ENCODE measurements at regions not wholly inside any gene's neighbourhood (a gene's known extent, or its start where the extent isn't known, plus 50 kb on each side); places are given as distances from the start of the nearest gene placed in this dataset.
"Not testable (repeated sequence)": the region's sequence is repeated elsewhere in the genome, so short reads cannot be mapped to it uniquely, and the experiment has no call there.

DNA sequence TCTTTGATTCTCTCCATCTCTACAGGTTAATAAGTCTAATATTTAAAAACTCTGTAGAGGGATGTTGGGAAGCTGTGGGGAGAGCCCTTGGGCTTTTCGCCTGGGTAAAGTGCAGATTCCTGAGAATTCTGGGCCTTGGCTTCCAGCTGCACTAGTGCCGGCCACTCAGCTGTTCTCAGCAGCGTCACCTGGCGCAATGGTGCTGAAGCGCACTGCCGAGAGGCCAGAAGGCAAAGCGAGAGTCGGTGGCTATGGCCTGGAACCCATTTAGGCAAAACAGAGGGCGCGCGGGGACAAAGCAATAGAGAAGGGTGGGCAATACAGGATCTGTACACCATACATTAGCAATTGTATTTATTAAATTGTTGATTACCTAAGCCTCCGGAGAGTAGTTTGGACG lies 168.7 kb downstream of the FAM72C start:
- H3K27ac ChIP-seq (ENCODE audit: control insufficient read depth, insufficient read depth, low read length); H3K27me3 ChIP-seq (ENCODE audit: control insufficient read depth, extremely low read depth, insufficient read depth, low read length); dilution Hi-C loops (cut with MboI; ENCODE audit: extremely low pct_ligation_motif_present, low sequenced_read_pairs); FAIRE-seq; DNase-seq (ENCODE audit: low read depth, low spot score); H4K20me1 ChIP-seq (ENCODE audit: control insufficient read depth, extremely low read depth, insufficient read depth, low read length); H3K4me3 ChIP-seq (ENCODE audit: control insufficient read depth in 2 of 3, extremely low read depth in 1 of 3, insufficient read depth in 2 of 3, low read depth in 1 of 3, low read length in 3 of 3); H3K4me2 ChIP-seq (ENCODE audit: control insufficient read depth, extremely low read depth, insufficient read depth, low read depth, low read length); H3K79me2 ChIP-seq (ENCODE audit: control insufficient read depth, insufficient read depth, low read length); H3K36me3 ChIP-seq (ENCODE audit: control insufficient read depth in 2 of 2, extremely low read depth in 1 of 2, insufficient read depth in 2 of 2, low read length in 2 of 2); H3K9me1 ChIP-seq (ENCODE audit: control insufficient read depth, extremely low read depth, insufficient read depth, low read length); H3K9ac ChIP-seq (ENCODE audit: control insufficient read depth, extremely low read depth, insufficient read depth, low read length); H3K4me1 ChIP-seq (ENCODE audit: control insufficient read depth, extremely low read depth, insufficient read depth, low read length); H2AFZ ChIP-seq (ENCODE audit: control insufficient read depth, low read length); H3K9me3 ChIP-seq (ENCODE audit: control insufficient read depth, low read depth, low read length): not testable (repeated sequence)

DNA sequence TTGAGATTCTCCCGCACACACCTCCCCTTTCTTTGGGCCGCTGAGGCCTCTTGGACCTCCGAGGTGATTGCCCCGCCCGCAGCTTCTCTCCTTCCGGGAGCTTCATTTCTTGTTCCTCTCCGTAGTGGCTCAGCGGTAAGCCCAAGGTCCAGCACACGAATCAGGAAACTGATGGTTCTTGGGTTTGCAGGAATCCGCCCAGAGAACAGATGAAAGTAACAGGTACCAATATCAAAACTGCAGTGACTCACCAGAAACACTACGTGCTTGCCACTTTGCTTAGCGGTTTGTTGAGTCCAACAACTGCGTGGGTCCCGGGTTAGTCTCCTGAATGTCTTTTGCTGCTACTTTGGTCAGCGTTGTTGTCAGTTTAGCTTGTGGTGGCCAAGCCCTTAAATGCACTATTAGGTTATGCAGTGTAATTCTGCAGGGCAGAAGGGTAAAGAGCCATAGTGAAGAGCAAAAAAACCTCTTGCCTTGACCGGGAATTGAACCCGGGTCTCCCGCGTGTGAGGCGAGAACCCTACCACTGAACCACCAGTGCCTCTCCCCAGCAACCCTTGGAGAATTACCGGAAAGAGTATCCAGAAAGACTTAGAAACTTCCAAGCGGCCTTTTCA lies 172.1 kb downstream of the FAM72C start:
- FAIRE-seq; H3K9me3 ChIP-seq (ENCODE audit: control insufficient read depth, low read depth, low read length); H3K4me2 ChIP-seq (ENCODE audit: control insufficient read depth, extremely low read depth, insufficient read depth, low read depth, low read length); H3K27ac ChIP-seq (ENCODE audit: control insufficient read depth, insufficient read depth, low read length); H2AFZ ChIP-seq (ENCODE audit: control insufficient read depth, low read length); H3K9me1 ChIP-seq (ENCODE audit: control insufficient read depth, extremely low read depth, insufficient read depth, low read length); DNase-seq (ENCODE audit: low read depth, low spot score); dilution Hi-C loops (cut with MboI; ENCODE audit: extremely low pct_ligation_motif_present, low sequenced_read_pairs); H3K4me3 ChIP-seq (ENCODE audit: control insufficient read depth in 2 of 3, extremely low read depth in 1 of 3, insufficient read depth in 2 of 3, low read depth in 1 of 3, low read length in 3 of 3); H3K9ac ChIP-seq (ENCODE audit: control insufficient read depth, extremely low read depth, insufficient read depth, low read length); H4K20me1 ChIP-seq (ENCODE audit: control insufficient read depth, extremely low read depth, insufficient read depth, low read length); H3K36me3 ChIP-seq (ENCODE audit: control insufficient read depth in 2 of 2, extremely low read depth in 1 of 2, insufficient read depth in 2 of 2, low read length in 2 of 2); H3K4me1 ChIP-seq (ENCODE audit: control insufficient read depth, extremely low read depth, insufficient read depth, low read length); H3K79me2 ChIP-seq (ENCODE audit: control insufficient read depth, insufficient read depth, low read length); H3K27me3 ChIP-seq (ENCODE audit: control insufficient read depth, extremely low read depth, insufficient read depth, low read length): not testable (repeated sequence)

DNA sequence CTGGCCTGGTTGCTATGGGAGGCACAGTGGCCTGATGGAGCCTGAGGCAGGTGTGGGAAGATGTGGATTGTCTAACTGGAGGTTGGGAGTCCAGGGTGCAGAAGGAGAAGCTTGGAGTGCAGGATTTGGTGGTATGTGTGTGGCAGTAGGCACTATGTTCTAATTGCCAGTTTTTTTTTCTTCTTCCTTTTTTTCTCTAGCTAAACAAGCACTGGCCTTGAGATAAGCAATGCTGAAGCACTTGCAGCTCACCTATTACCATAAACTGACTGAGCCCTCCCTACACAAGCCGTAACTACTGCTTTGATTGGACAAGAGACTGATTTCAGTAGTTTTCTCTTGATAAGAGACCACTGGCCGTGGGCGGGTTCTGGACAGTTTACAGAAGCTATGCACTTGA lies 175.4 kb downstream of the FAM72C start:
- H4K20me1 ChIP-seq (ENCODE audit: control insufficient read depth, extremely low read depth, insufficient read depth, low read length); H3K9me3 ChIP-seq (ENCODE audit: control insufficient read depth, low read depth, low read length); H3K79me2 ChIP-seq (ENCODE audit: control insufficient read depth, insufficient read depth, low read length); DNase-seq (ENCODE audit: low read depth, low spot score); dilution Hi-C loops (cut with MboI; ENCODE audit: extremely low pct_ligation_motif_present, low sequenced_read_pairs); FAIRE-seq; H3K4me1 ChIP-seq (ENCODE audit: control insufficient read depth, extremely low read depth, insufficient read depth, low read length); H3K9me1 ChIP-seq (ENCODE audit: control insufficient read depth, extremely low read depth, insufficient read depth, low read length); H3K4me3 ChIP-seq (ENCODE audit: control insufficient read depth in 2 of 3, extremely low read depth in 1 of 3, insufficient read depth in 2 of 3, low read depth in 1 of 3, low read length in 3 of 3); H3K9ac ChIP-seq (ENCODE audit: control insufficient read depth, extremely low read depth, insufficient read depth, low read length); H2AFZ ChIP-seq (ENCODE audit: control insufficient read depth, low read length); H3K36me3 ChIP-seq (ENCODE audit: control insufficient read depth in 2 of 2, extremely low read depth in 1 of 2, insufficient read depth in 2 of 2, low read length in 2 of 2); H3K27me3 ChIP-seq (ENCODE audit: control insufficient read depth, extremely low read depth, insufficient read depth, low read length); H3K4me2 ChIP-seq (ENCODE audit: control insufficient read depth, extremely low read depth, insufficient read depth, low read depth, low read length); H3K27ac ChIP-seq (ENCODE audit: control insufficient read depth, insufficient read depth, low read length): not testable (repeated sequence)

DNA sequence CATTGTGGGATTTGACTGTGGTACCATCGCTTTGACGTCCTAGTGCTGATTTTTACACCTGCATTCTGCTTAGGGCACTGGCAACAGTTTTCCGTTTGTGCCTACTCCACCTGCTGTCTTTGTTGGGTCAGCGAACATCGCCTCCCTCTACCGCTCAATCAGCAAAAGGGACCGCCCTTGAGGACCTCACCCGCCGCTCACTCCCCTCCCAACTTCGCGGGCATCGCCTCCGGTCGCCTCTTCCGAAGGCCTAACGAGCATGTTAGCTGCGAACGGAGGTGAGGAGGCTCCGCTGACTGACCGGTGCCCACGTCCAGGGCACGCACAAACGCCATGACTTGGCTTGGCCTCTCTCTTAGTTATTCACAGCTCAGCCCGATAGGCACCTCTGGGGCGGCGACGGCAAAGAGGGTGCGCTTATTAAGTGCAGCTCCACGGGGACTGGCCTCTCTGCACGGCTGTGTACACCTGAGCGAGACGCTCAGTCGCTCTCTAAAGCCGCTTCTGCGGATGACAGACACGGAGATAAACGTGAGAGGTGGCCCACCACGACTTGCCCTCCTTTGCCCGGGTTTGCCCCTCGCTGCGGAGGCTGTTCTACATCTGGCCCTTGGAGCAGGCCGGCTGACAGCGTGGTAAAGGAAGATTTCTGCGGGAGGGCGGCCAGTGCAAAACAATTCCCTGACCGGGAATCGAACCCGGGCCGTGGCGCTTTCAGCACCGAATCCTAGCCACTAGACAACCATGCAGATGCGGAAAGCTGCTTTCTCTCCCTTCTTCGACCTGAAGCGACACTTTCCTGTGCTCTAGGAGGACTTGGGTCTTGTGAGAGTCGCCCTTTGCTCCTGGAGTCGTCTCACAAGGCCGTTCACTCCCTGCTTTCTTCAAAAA lies 179.5 kb downstream of the FAM72C start:
- H3K4me2 ChIP-seq (ENCODE audit: control insufficient read depth, extremely low read depth, insufficient read depth, low read depth, low read length); dilution Hi-C loops (cut with MboI; ENCODE audit: extremely low pct_ligation_motif_present, low sequenced_read_pairs); H3K27ac ChIP-seq (ENCODE audit: control insufficient read depth, insufficient read depth, low read length); H3K9me3 ChIP-seq (ENCODE audit: control insufficient read depth, low read depth, low read length); H4K20me1 ChIP-seq (ENCODE audit: control insufficient read depth, extremely low read depth, insufficient read depth, low read length); H3K4me3 ChIP-seq (ENCODE audit: control insufficient read depth in 2 of 3, extremely low read depth in 1 of 3, insufficient read depth in 2 of 3, low read depth in 1 of 3, low read length in 3 of 3); H3K9ac ChIP-seq (ENCODE audit: control insufficient read depth, extremely low read depth, insufficient read depth, low read length); H3K4me1 ChIP-seq (ENCODE audit: control insufficient read depth, extremely low read depth, insufficient read depth, low read length); FAIRE-seq; H2AFZ ChIP-seq (ENCODE audit: control insufficient read depth, low read length); H3K79me2 ChIP-seq (ENCODE audit: control insufficient read depth, insufficient read depth, low read length); DNase-seq (ENCODE audit: low read depth, low spot score); H3K27me3 ChIP-seq (ENCODE audit: control insufficient read depth, extremely low read depth, insufficient read depth, low read length); H3K9me1 ChIP-seq (ENCODE audit: control insufficient read depth, extremely low read depth, insufficient read depth, low read length); H3K36me3 ChIP-seq (ENCODE audit: control insufficient read depth in 2 of 2, extremely low read depth in 1 of 2, insufficient read depth in 2 of 2, low read length in 2 of 2): not testable (repeated sequence)

DNA sequence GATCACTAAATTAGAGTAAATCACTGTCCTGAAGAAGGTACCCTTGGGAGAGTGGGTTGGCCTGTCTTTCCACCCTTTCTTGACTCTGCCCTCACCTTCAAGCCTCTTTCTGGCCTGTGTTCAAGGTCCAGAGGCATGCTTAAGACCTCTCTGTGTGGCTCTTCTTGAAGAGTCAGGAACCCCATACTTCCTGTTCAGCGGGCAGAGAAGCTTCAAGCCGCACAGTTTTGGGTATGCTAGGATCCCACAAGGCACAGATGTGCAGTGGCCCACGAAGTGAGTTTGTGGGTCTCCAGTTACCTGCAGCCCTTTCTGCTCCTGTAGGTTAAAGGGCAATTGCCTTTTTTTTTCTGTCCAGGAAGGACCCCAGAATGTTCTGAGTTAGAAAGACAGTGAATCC lies 185.4 kb downstream of the FAM72C start:
- H3K4me1 ChIP-seq (ENCODE audit: control insufficient read depth, extremely low read depth, insufficient read depth, low read length); FAIRE-seq; H3K9me1 ChIP-seq (ENCODE audit: control insufficient read depth, extremely low read depth, insufficient read depth, low read length); dilution Hi-C loops (cut with MboI; ENCODE audit: extremely low pct_ligation_motif_present, low sequenced_read_pairs); H3K4me3 ChIP-seq (ENCODE audit: control insufficient read depth in 2 of 3, extremely low read depth in 1 of 3, insufficient read depth in 2 of 3, low read depth in 1 of 3, low read length in 3 of 3); H3K36me3 ChIP-seq (ENCODE audit: control insufficient read depth in 2 of 2, extremely low read depth in 1 of 2, insufficient read depth in 2 of 2, low read length in 2 of 2); H3K4me2 ChIP-seq (ENCODE audit: control insufficient read depth, extremely low read depth, insufficient read depth, low read depth, low read length); H3K9me3 ChIP-seq (ENCODE audit: control insufficient read depth, low read depth, low read length); H2AFZ ChIP-seq (ENCODE audit: control insufficient read depth, low read length); H3K9ac ChIP-seq (ENCODE audit: control insufficient read depth, extremely low read depth, insufficient read depth, low read length); H4K20me1 ChIP-seq (ENCODE audit: control insufficient read depth, extremely low read depth, insufficient read depth, low read length); H3K79me2 ChIP-seq (ENCODE audit: control insufficient read depth, insufficient read depth, low read length); H3K27ac ChIP-seq (ENCODE audit: control insufficient read depth, insufficient read depth, low read length); H3K27me3 ChIP-seq (ENCODE audit: control insufficient read depth, extremely low read depth, insufficient read depth, low read length); DNase-seq (ENCODE audit: low read depth, low spot score): not testable (repeated sequence)

Measured in keratinocyte (primary cell).